VCaP (cell line): ENCODE measurements at regions not wholly inside any gene's neighbourhood (a gene's known extent, or its start where the extent isn't known, plus 50 kb on each side); places are given as distances from the start of the nearest gene placed in this dataset.

Source experiments
- H3K27ac ChIP-seq: fragments of 450-650 bp; 2 replicates; pipeline ENCODE4 v1.5.1; 2017
- CTCF ChIP-seq: fragments of 450-650 bp; conservative IDR thresholded peaks from 2 replicates; pipeline ENCODE4 v1.5.1; 2017; ENCODE audit warnings: mild to moderate bottlenecking, moderate library complexity

GRCh38 chr1:162982364-162982763 is 86.8 kb upstream of the RGS4 start:
- no peak overlapping the region; the same call in 1 of the 2 replicates for H3K27ac ChIP-seq
- no peak for TF ChIP-seq CTCF

- no peak for TF ChIP-seq CTCF
- no peak overlapping the region for H3K27ac ChIP-seq
Measured at GRCh38 chr1:162977944-162978568, 91.1 kb upstream of the RGS4 start.

GRCh38 chr1:162976628-162977027 is 92.5 kb upstream of the RGS4 start:
- no peak for TF ChIP-seq CTCF
- H3K27ac ChIP-seq, result no peak overlapping the region

GRCh38 chr1:162974810-162975209 is 94.4 kb upstream of the RGS4 start:
- H3K27ac ChIP-seq, result no peak overlapping the region
- no peak for TF ChIP-seq CTCF

- no peak for TF ChIP-seq CTCF
- no peak overlapping the region for H3K27ac ChIP-seq
Measured at GRCh38 chr1:162973381-162973795, 95.8 kb upstream of the RGS4 start.

GRCh38 chr1:162972773-162973172 is 96.4 kb upstream of the RGS4 start:
- no peak overlapping the region for H3K27ac ChIP-seq
- no peak for TF ChIP-seq CTCF

GRCh38 chr1:162970021-162970420 is 99.1 kb upstream of the RGS4 start:
- no peak for TF ChIP-seq CTCF
- H3K27ac ChIP-seq, result no peak overlapping the region
